ENCODE measurements at regions not wholly inside any gene's neighbourhood (a gene's known extent, or its start where the extent isn't known, plus 50 kb on each side); places are given as distances from the start of the nearest gene placed in this dataset.

DNA sequence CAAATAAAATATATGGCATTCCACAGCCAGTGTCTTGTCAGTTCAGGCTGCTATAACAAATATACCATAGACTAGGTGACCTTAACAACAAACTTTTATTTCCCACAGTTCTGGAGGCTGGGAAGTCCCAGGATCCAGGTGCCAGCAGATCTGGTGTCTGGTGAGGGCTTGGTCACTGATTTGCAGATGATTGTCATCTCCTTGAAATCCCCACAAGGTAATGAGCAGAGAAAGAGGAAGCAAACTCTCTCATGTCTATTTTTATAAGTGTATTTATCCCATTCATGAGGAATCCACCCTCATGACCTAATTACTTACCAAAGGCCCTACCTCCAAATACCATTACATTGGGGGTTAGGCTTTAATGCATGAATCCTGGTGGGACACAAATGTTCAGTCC lies 663.2 kb downstream of the TLR4 start:
- DNase-seq (no peak), ATAC-seq (no peak)
- no peak overlapping the region for H3K27ac ChIP-seq
- H3K36me3 ChIP-seq: no peaks in the 10 kb centered on the region
- TF ChIP-seq, protein P1, sequence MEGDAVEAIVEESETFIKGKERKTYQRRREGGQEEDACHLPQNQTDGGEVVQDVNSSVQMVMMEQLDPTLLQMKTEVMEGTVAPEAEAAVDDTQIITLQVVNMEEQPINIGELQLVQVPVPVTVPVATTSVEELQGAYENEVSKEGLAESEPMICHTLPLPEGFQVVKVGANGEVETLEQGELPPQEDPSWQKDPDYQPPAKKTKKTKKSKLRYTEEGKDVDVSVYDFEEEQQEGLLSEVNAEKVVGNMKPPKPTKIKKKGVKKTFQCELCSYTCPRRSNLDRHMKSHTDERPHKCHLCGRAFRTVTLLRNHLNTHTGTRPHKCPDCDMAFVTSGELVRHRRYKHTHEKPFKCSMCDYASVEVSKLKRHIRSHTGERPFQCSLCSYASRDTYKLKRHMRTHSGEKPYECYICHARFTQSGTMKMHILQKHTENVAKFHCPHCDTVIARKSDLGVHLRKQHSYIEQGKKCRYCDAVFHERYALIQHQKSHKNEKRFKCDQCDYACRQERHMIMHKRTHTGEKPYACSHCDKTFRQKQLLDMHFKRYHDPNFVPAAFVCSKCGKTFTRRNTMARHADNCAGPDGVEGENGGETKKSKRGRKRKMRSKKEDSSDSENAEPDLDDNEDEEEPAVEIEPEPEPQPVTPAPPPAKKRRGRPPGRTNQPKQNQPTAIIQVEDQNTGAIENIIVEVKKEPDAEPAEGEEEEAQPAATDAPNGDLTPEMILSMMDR (IDR thresholded peaks at IDR 0.05): no peak
- TF ChIP-seq POLR2A (IDR thresholded peaks at IDR 0.05): no peak
- peaks cover 0 to 5% (median 0%) of the 10 kb centered on the region in 12 donors for H3K9me3 ChIP-seq
- intact Hi-C loops (cut with DNase I): no loop called here
- no peaks in the 10 kb centered on the region for H3K4me1 ChIP-seq
- H3K27me3 ChIP-seq: no peaks in the 10 kb centered on the region
- H3K4me3 ChIP-seq: no peak overlapping the region

DNA sequence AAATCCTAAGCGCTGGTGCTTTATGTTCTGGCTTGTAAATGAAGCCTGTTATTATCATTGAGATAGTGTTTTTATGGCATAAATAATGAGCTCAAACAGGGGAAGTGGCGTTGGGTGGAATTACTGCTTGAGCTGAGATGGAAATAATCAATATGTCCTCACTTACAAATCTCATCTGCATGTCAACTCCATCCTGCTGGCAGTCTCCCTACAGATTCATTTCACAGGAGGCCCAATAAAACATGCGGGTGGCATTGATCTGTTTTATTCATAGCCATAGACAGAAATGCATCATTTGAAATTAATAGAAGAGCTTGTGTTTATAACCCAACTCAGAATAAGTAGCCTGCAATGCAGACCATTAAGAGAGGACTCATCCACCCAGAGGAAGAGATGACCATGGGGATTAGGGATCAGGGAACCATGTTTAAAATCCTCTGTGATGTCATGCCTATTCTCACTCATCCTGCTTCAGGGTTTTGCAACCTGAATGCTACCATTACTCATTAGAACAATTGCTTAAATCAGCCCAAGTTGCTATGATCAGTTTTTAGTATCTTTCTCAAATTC lies 680.4 kb downstream of the TLR4 start:
- TF ChIP-seq, protein P1 (IDR thresholded peaks at IDR 0.05): no peak
- TF ChIP-seq POLR2A (IDR thresholded peaks at IDR 0.05): no peak
- Histone ChIP-seq H3K4me3 (no peak overlapping the region), H3K36me3 (no peaks in the 10 kb centered on the region), H3K27ac (no peak overlapping the region), H3K9me3 (peaks cover 0 to 3% (median 0%) of the 10 kb centered on the region in 12 donors), H3K4me1 (no peaks in the 10 kb centered on the region), H3K27me3 (no peaks in the 10 kb centered on the region)
- DNase-seq (no peak), ATAC-seq (no peak)
- WGBS, 4 donors: 72 to 78% (median 75%) methylated on average over 3 of the region's 3 CpGs
- intact Hi-C loops (cut with DNase I): no loop called here

DNA sequence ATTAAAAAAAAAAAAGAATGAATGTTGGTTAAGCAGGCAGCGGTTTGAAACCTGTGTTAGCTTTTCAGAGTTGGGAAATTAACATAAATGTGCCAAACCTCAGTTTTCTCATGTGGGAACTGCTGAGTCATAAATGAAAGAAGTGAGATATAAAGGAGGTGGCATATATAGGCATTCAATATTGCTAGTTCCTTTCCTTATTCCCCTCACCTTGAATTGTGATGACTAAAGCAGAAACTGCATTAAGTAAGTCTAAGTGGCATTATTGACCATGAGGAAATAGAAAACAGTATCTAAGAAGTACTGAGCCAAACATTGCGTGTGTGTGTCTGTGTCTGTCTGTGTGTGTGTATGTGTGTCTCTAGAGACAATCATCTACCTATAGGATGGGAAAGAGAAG lies 691.2 kb downstream of the TLR4 start:
- H3K36me3 ChIP-seq: no peaks in the 10 kb centered on the region
- no peaks in the 10 kb centered on the region for H3K9me3 ChIP-seq
- no peaks in the 10 kb centered on the region for H3K4me1 ChIP-seq
- 78 to 87% (median 81%) methylated on average over 2 of the region's 2 CpGs for WGBS, 4 donors
- H3K27me3 ChIP-seq: peaks cover 0 to 2% (median 0%) of the 10 kb centered on the region in 9 donors
- intact Hi-C loops (cut with DNase I): no loop called here
- no peak overlapping the region for H3K27ac ChIP-seq
- no peak for TF ChIP-seq POLR2A (IDR thresholded peaks at IDR 0.05)
- TF ChIP-seq, protein P1 (IDR thresholded peaks at IDR 0.05): no peak
- no peak overlapping the region for H3K4me3 ChIP-seq
- no peak for DNase-seq
- no peak for ATAC-seq

DNA sequence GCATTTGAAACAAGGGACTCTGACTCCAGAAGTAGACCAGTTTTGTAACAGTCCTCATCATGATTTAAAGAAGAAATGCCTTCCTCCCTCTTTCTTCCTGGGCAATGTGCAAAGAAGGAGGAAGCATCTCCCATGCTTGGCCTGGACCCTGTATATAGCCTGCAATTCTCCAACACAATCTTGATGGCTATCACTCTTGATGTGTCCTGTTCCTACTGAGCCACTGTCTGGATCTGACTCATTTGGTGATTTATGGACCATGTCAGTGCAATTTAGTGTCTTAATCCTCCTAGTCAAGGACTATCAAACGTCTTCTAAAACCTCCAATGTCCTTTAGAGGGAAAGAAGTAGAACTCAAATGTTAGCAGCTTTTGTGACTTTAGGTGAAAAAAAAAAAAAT lies 697.3 kb downstream of the TLR4 start:
- WGBS, 4 donors: 13 to 36% (median 29%) methylated on average over 1 of the region's 1 CpG
- ATAC-seq (no peak), DNase-seq (no peak)
- no peak overlapping the region for H3K4me3 ChIP-seq
- H3K4me1 ChIP-seq: no peaks in the 10 kb centered on the region
- H3K27me3 ChIP-seq: no peaks in the 10 kb centered on the region
- no peaks in the 10 kb centered on the region for H3K9me3 ChIP-seq
- H3K27ac ChIP-seq: no peak overlapping the region
- no peak for TF ChIP-seq POLR2A (IDR thresholded peaks at IDR 0.05)
- TF ChIP-seq, protein P1 (IDR thresholded peaks at IDR 0.05): no peak
- intact Hi-C loops (cut with DNase I): no loop called here
- H3K36me3 ChIP-seq: no peaks in the 10 kb centered on the region
